ENCODE measurements at regions not wholly inside any gene's neighbourhood (a gene's known extent, or its start where the extent isn't known, plus 50 kb on each side); places are given as distances from the start of the nearest gene placed in this dataset.
A peak's percentile ranks its signal among the peaks of the same experiment; 100 is the strongest.
"Not testable (repeated sequence)": the region's sequence is repeated elsewhere in the genome, so short reads cannot be mapped to it uniquely, and the experiment has no call there.

DNA sequence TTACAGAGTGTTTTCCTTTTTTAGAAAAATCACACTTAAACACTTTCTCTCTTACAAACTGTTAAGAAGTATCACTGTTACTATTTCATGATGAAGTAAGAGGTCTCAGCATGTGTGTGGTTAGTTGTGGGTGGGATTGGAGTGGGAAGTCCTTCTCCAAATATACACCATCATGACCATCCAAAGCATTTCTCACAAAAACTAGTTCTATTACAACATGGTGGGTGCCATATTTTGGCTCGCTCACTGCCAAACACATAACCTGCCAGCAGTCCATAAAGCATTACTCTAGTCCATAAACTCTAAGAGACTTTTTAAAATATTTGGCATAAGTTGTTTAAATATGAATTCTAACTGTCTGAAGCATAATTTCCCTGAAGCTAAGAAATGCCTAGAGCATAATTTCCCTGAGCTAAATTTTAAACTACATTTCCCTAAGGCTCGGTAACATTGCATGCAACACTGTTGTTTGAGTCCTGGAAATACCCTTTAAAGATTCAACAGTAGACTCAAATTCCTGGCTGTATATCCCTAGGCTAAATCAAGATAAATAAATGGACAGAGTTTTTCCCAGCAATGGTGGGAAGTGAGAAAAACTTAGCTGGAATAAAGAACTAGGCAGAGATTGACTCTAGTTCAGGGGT lies 415.0 kb upstream of the INTU start:
- DNase-seq: no peak

GRCh38 chr4:127219232-127219631 lies 413.5 kb upstream of the INTU start:
- DNase-seq: no peak

DNA sequence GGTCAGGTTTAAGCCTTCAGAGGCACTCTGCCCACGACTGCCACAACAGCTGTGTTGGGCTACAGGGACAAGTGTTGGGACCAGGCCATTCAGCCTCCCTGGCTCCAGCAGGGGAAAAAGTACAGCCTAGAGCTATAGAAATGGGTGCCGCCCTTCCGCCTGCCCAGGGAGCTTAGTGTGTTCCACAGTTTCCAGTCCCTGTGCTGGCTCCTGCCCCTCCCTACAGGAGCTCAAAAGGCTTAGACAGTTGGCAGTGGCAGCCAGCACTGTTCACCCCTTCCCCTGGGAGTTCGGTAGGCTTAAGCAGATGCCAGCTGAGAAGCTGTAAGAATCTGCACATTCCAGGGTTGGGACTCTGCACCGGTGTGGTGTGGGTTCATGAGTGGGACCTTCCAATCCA lies 408.2 kb upstream of the INTU start:
- no peak for DNase-seq

GRCh38 chr4:127229855-127230608 lies 402.7 kb upstream of the INTU start:
- no peak for DNase-seq

DNA sequence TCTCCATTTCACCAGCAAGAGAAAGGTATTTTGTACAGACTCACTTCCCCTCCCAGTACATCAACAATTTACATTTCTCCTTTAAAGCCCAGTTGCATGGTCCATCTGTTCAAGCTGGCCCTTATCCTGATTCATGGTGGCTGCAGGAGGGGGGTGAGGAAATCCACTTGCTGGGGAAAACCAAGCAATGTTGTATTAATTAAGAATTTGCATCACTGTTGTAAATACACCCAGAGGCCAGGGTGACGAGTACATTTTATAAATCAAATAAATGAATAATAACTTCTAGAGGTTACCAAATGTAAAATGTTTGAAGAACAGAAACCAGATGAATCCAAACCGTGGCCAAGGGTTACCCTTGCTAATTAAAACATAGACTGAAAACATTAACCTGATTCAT lies 395.9 kb upstream of the INTU start:
- no peak for DNase-seq

GRCh38 chr4:127237581-127237980 lies 395.2 kb upstream of the INTU start:
- DNase-seq: no peak

DNA sequence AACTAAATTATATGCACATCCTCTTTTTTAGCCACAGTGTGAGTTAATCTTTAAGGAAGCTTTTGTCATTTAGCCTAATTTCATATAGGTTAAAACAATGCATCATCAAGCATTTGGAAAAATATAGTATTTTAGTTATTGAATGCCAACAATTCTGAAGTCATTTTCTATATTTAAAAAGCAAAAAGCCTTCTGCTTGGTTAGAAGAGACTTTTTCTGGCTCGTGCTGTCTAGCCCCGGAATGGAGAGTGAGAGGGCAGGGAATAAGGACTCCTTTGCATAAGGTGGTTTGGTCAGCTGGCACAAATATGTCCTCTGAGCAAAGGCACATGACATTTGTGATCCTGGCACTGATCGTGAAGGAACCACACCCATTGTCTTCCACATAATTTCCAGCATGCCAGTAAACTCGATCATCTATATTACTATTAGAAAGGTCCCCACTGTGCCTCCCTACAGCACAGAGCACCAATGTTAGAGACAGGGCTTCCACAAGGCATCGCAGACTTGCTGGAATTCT lies 393.7 kb upstream of the INTU start:
- no peak for DNase-seq

- DNase-seq: no peak
These were observed 392.6 kb upstream of the INTU start for GRCh38 chr4:127239902-127240763.

DNA sequence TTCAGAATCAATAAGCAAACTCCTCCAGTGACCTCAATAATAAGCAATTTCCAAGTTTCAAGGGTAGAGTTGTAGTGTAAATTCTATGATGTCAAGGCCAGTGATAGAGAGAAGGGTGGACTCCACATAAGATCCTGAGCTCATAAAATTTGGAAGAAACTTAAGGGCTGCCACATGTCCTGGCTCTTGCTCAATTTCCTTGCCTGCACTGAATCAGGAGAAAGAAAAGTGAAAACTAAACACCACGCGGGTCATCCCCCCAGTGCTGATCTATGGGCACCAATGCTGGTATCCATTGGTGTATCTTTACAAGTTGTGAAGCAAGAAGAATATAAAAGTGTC lies 392.0 kb upstream of the INTU start:
- no peak for DNase-seq

DNA sequence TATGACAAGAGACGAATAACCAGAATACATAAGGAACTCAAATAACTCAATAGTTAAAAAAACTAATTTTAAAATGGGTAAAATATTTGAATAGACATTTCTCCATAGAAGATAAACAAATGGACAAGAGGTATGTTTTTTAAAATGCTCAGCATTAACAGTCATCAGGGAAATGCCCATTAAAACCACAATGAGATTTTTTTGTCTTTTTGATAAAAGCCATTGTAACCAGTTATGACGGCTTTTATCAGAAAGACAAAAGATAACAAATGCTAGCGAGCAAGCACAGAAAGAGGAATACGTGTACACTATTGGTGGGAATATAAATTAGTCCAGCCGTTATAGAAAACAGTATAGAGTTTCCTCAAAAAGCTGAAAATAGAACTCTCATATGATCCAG lies 388.2 kb upstream of the INTU start:
- no peak for DNase-seq

DNA sequence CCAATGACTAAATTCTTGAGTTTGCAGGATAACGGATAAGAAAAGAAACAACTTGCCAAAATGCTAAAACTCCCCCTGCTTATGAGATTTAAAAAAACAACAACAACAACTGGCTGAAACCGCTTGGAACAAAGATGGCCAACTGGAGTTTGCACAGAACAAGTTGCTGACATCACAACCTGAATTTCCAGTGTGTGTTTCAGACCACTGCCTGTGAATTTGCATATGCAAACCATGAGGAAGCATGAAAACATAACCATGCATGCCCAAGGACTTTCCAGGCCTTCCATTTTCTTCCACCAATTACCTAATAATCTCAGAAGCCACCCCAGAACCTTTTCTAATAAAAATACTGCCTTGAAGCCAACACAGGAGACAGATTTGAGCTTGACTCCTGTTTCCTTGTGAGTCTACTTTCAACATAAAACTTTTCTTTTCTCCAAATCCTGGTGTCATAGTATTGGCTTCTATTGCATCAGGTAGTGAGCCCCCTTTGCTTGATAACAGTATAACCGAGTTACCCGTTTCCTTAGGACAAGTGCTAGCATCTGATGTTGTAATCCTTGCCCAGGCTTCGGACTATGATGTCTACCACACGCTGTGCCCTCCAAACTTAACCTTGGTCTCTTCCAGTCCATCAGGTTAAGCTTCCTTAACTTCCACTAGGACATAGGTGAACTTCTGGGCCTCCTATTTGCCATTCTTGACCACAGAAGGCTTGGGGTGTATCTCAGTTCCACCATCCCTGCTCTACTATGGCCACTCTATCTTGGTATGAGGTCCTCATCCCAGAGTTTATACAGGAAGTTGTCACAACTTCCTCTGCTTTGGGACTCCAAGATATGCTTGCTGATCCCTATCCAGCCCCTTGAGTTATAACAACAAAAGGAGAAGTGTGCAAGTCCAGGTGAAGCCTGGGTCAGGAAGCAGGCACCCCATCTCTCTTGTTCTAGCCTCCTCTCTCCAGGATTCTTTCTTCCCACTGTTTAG lies 385.5 kb upstream of the INTU start:
- DNase-seq: no peak

GRCh38 chr4:127249066-127249766 lies 383.5 kb upstream of the INTU start:
- no peak for DNase-seq

DNA sequence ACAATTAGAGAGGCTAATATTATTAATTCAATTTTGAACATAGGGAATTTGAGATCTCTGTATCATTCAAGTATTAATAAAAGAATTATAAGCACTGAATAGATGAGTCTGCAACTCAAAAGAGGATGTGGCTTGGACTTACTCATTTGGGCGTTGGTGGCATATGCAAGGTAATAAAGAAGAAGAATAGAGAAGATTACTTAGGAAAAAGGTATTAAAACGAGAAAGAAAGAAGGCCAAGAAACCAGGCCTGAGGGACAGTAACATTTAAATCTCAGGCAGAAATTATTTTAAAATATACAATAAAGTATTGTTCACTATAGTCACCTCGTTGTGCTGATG lies 383.0 kb upstream of the INTU start:
- no peak for DNase-seq

- DNase-seq: no peak
These were observed 382.2 kb upstream of the INTU start for GRCh38 chr4:127250577-127250976.

GRCh38 chr4:127251423-127251822 lies 381.3 kb upstream of the INTU start:
- DNase-seq: no peak

GRCh38 chr4:127256500-127256899 lies 376.3 kb upstream of the INTU start:
- no peak for DNase-seq

DNA sequence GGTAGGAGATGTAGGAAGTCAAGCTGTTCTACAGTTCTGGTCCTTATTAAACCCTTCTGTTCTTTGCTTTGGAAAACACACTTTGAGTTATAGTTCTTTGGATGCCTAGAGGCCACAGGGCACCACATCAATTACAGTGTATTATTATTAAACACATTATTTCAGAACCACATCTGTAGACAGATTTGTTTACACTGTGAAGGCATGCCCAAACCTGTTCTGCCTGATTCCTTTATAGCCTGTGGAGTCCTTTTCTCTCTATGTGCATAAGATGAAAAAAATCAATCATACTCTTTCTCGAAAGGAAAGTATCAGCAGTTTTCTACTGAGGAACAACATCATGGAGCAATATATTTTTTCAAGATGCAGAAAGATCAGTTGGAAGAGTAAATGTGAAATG lies 371.3 kb upstream of the INTU start:
- peak; percentile 39 for DNase-seq

DNA sequence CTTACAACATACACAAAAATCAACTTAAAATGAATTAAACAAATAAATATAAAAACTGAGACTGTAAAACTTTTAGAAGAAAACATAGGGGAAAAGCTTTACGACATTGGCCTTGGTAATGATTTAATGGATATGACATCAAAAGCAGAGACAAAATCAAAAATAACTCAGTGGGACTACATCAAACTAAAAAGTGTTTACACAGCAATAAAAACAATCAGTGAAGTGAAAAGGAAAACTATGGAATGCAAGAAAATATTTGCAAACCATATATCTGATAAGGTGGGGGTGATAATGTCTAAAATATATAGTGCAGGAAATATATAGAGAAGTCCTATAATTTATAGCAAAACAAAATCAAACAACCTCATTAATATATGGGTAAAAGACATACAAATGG lies 364.4 kb upstream of the INTU start:
- no peak for DNase-seq

DNA sequence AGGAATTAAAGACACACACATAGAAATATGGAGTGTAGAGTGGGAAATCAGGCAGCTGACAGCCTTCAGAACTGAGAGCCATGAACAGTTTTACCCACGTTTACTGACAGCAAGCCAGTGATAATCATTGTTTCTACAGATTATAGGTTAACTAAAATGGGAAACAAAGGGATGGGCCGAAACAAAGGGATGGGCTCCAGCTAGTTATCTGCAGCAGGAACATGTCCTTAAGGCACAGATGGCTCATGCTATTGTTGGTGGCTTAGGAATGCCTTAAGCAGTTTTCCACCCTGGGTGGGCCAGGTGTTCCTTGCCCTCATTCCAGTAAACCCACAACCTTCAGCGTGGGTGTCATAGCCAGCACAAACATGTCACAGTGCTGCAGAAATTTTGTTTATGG lies 355.7 kb upstream of the INTU start:
- DNase-seq: not testable (repeated sequence)

- no peak for DNase-seq
These were observed 348.5 kb upstream of the INTU start for GRCh38 chr4:127284236-127284635.

DNA sequence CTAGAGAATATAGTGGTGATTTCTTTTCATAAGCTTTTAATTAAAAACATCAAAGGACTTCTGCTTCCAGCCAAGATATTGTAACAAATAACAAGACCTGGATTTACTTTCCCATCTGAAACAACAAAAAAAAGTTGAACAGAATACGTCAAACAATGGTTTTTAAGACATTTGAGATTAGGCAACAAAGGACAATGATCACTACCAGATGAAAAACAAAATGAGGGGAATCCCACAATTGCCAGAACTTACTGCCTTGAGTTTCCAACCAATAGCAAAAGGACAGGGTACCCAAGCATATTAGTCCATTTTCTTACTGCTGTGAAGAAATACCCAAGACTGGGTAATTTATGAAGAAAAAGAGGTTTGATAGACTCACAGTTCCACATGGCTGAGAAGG lies 341.4 kb upstream of the INTU start:
- DNase-seq: no peak

DNA sequence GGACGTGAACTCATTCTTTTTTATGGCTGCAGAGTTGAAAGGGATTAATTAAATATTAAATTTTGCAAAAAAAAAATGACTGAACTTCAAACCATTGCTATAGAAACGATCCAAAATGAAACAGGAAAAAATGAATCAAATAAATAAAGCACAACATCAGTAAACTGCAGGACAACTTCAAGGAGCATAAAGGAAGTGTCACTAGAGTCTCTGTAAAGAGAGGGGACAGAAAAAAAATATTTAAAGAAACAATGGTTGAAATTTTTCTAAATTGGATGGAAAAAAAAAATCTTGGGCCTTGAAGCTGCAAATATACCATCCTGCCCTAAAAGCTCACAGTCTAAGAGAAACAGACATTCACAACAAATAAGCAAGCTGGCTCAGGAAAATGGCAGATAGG lies 339.3 kb upstream of the INTU start:
- DNase-seq: no peak
